IPS DF 19.7 (cell line): ENCODE measurements at regions not wholly inside any gene's neighbourhood (a gene's known extent, or its start where the extent isn't known, plus 50 kb on each side); places are given as distances from the start of the nearest gene placed in this dataset.
A peak's percentile ranks its signal among the peaks of the same experiment; 100 is the strongest.

Experiments used
- DNase-seq: peaks from one replicate; pipeline ENCODE4 v3.0.0-alpha.2; 2013; ENCODE audit warnings: low read depth, low spot score

DNA sequence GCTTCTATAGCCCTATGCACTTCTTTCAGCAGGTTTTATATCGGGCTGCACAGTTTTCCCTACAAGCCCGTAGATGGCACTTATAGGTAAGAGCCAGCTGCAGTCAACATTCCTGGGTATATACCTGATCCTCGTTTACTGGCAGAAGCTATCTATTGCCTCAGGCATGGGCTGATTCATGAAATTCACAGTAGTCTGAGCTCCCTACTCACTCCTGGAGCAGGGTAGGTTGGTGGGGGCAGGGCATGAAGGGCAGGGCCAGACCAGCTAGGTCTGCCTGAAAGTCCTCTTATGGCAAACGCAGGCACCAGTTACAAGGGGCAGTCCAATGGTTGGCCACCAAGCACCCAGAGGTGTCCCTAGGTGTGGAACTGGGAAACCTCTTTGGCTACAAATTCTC lies 345.8 kb downstream of the RPS29 start:
- no peak for DNase-seq

DNA sequence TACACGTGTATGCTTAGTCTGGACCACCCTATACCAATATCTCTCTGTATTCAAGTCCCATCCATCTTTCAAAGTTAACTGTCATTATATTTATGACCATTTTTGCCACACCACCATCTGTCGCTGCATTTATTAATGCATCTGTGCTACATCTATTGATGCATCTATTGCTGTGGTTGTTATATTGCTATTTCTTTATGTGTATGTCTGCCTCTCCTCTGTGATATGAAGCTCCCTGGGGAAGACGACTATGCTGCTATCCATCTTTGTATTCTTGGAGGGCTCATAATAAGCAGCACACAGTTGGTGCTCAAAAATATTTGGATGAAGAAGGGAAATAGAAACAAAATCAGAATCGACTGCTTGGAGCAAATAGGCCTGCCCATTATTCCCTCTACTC lies 357.6 kb downstream of the RPS29 start:
- no peak for DNase-seq

DNA sequence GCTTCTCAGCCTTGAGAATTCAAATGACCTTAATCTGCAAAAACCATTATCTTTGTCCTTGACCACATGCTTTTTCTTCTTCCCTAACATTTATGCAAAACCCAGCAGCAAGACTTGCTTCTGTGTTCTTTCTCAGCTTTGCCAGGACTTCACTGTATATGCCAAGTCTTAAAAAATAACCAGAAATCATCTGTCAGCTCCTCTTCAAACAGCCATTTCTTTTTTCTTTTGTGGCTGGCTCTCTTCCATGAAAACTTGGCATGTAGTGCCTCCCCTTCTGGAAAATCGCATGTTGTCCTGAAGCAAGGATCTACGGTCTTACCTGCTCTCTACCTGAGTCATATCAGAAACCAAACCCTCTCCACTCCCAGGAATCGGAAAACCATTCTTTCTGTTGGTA lies 364.9 kb downstream of the RPS29 start:
- no peak for DNase-seq

DNA sequence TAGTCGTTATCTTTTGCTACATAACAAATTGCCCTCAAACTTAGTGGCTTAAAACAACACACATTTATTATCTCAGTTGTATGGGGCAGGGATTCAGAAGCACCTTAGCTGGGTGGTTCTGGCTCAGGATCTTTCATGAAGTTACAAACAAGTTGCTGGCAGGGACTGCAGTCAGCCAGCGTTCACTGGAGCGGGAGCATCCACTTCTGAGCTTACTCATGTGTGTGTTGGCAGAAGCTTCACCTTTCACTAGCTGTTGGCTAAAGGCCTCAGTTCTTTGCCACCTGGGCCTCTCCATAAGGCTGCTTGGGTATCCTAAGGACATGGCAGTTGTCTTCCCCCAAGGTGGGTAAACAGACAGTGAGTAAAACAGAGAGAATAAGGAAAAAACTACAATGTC lies 365.7 kb downstream of the RPS29 start:
- DNase-seq: no peak

DNA sequence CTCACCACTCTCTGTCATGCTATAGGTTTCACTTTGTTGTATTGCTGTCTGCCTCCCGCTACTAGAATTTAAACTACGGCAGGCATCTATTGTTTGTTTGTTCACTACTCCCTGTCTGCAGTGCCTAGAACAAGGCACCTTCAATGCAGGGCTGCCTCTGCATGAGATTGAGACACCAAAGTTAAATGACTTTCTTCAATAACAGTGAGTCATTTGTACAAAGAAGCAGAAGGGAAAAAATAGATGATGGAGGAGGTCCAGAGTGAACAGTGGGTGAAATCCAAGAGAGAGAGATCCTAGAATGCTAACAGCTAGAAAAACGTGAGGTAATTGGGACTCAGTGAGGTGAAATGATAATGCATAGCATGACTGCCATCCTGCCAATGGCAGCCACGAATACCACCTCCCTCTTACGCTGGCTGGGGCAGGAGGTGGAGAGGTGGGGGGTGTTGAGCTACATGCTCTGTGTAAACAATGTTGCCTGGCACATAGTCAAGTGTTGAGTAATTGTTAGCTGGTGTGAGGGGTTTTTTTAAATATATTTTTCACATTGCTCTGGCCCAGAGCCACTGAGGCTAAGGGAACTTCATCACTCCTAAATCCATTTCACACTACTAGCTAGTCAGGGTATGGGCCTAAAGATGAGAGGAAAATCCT lies 367.6 kb downstream of the RPS29 start:
- no peak for DNase-seq

DNA sequence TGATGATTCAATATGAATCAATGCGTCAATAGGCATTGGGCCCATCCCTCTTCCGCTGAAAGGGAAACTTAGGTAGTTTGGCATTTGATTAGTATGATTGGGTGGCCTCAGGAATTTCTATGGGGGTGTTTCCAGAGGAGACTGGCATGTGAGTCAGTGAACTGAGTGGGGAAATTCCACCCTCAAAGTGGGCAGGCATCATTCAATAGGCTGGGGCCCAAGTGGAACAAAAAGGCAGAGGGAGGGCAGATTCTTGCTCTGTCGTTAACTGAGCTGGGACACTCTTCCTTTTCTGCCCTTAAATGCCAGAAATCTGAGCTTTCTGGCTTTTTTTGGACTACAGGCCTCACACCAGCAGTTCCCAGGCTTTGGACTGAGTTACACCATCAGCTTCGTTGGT lies 373.5 kb downstream of the RPS29 start:
- no peak for DNase-seq

DNA sequence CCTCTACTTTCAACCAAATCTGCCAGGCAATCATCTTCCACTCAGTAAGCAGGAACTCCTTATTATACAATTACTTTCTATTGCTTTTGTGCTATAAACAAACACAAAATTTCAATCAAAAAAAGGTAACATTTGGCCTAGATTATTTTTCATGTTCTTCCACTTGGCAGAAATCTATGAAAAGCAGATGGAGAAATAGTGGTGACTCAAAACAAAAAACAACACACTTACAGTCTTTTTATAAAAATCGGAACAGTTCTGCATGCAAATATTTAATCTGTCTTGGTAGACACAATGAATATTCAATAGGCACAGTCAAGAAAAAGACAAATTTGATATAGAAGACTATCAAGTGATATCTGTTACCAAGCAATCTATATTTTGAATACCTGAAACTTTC lies 376.8 kb downstream of the RPS29 start:
- DNase-seq: no peak

DNA sequence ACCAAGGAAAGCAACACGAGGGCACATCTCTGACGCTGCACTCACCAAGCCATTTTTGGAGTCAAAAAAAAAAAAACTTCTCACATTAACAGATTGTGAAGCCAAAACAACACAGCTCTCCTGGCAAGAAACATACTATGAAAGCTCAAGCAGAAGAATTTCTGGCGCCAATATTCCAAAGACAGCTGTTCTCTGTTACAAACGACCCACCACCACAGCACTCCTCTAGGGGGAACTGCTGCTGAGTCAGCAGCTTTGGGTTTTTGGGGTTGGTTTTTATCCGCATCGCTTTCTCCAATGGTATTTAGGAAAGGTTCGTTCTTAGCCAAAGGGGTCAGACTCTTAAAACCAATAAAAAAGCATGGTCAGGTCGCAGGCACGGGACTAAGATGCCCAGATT lies 379.4 kb downstream of the RPS29 start:
- DNase-seq: no peak

DNA sequence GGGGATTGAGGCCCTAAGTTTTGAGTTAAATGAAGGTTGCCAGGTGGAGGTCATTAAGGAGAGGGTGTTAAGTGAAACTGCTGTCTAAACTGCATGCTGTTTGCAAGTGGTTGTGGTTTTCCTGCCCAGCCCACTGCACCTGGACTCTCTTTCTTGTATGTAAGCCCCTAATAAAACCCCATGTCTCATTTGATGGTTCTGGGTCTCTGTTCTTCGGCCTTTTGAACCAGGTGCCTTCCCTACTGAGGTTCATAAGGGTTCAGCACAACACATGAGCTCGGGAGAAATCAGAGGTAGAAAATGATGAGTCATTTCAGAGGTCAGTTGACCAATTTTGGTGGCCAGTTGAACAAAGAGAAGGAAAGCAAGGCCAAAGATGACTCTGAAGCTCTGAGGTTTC lies 382.5 kb downstream of the RPS29 start:
- DNase-seq: no peak

DNA sequence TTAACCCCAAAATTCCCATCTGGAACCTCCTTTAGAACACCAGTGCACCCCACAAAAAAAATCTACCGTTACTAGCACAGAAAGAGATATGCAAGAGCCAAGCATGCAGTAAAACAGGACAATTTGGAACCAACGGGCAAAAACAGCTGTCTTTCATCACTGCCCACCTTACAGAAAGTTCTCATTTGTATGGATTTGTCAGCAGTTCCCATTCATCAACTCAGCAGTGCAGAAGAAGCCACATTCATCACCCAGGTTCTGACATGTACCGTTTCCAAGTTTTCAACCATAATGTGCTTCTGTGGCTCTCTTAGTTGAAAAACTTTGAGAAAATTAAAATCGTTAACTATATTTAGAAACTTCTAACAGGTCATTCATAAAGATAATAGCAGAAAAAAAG lies 387.0 kb downstream of the RPS29 start:
- no peak for DNase-seq

DNA sequence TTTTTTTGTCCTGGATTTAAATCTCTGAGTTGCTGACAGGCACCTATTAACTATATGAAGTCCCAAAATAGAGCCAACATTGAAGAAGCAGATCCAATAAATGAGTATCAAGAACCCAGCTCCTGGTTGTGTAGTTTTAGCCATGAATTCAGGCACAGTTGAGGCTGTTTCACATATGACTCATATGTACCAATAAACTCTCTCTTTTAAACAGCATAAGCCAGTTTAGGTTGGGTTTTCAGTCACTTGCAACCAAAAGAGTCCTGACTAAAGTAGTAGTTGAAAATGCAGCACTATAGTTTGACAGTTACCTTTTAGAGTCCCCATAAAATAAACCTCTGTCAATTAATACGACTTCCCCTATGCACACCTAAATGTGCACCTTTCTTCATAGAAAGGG lies 389.9 kb downstream of the RPS29 start:
- DNase-seq: no peak

DNA sequence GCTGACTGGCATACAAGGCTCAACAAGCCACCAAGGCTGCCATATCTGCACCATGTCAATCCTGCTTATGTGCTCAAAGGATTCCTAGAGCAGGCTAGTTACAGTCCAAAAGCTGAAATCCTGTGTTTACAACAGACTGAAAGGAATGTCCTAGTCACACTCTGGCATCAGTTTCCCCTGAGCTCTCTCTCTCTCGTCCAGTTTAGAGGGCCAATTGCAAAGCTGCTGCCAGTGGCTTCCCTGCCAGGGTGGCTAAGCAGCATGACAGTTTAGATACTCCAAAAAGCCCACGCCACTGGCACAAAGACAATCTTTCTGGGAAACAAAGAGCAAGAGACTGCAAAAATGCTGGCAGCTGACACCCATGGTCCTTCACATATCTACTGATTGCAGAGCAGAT lies 392.1 kb downstream of the RPS29 start:
- no peak for DNase-seq

DNA sequence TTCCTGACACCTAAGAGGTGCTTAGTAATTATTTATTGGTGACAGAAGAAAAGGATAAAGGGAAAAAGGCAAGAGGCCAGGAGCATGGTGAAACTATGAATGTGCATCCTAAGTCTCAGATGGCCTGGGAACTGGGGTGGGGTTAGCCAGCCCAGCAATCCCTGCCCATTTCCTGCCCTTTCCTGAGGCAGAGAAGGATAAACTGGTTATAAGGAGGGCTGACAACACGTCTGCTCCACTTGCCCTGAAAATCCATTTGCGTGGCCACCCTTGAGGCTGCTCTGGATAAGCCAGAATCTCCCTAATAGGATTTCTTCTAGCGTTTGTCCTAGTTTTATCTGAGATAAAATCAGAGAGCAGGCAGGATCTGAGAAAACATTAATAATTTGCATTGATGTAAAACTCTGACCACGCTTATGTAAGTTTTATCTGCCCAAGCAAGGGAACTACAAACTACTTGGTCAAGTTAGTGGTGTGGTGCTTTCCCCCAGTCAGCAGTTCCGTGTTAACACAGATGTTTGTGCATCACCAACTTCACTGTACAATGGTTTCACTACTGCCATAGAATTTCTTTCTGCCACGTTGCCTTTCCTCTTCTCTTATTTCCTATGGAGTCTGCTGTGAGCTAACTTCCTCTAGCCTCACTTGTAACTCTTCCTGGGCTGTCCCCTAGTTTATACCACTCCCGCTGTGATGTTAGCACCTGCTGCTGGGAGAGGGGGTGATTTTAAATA lies 392.7 kb downstream of the RPS29 start:
- no peak for DNase-seq

DNA sequence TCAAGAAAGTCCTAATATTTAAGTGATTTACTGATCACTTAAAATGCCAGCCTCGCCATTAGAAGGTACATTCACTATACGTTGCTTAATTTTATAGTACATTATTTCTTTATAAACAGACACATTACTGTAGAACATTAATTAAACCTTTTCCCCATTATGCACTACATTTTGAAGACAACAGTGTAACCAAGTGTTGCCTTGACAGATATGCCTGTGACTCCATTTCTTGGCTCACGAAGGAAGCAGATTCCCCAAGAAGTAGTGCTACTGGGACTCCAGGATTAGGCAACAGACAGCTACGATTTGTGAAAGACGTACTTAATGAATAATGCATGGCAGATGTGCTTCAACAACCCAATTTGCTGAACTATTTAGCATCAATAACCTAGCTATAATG lies 394.8 kb downstream of the RPS29 start:
- no peak for DNase-seq

DNA sequence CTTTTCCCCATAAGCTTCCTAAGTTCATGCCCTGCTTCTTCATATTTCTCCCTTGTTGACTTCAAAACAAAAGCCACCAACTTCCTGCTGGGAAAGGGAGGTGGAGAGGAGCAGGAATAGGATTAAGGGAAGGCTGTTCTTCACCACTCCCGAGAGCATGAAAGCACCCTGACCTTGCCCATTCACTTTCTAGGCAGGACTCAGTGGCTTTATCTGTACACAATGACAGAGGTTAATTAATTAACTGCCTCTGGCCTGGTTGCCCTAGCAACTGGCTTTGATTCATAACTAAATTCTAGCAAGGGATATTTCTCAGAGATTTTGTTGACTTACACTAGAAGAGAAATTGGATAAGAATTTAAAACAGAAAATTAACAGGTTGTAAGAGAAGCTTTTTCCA lies 396.8 kb downstream of the RPS29 start:
- DNase-seq: no peak

DNA sequence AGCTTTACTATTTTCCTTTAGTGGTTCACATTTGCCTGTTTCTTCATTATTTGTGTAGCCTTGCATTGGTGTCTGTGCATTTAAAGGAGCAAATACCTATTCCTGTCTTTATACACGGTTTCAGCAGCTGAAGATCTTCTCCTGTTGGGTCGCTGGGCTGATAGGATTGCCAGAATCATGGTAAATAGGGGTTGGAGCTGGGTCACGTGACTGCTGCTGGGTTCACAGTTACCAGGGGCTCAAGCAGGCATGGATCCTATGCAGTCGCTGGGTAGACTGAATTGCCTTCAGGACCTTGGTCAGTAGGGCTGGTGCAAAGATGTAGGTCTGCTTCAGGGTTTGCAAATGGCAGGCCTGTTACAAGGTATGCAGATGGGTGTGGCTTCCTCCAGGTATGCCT lies 398.4 kb downstream of the RPS29 start:
- no peak for DNase-seq

DNA sequence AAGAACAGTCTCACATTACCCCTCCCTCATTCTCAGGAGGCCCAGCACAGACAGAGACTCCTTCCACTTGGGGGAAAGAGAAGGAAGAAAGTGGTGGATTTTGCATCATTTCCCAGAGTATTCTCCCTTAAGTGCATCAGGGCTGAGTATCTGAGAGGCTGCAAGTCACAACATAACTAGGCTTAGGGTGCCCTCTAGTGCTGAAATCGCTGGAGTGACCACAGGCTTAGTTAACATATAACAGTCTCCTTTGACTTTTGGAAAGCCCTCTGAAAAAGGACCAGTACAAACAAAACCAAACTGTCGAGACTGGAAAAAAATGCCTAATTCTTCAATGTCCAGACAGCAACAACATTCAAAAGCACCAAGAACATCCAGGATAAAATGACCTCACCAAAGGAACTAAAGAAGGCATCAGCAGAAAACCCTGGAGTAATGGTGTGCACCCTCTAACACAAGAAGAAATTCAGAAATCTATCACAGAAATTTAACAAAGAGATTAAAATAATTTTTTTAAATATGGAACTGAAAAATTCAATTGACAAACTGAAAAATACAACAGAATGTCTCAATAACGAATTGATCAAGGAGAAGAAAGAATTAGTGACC lies 412.3 kb downstream of the RPS29 start:
- peak; percentile 47 for DNase-seq

DNA sequence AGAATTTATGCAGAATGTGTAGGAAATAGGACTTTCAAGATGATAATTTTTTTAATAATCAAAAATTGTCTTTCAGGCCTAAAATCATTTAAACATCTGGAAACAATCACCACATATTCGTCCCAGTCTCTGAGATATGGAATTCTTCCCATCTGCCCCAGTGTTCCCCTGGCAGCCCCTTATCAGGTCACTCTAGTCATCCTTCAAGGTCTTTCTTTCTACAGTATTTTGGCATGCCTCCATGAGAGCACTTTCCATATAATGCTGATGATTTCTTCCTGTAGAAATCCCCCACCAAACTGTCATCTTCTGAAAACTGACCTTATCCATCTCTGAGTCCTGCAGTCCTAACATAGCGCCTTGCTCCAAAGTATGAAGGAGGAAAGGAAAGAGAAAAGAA lies 422.1 kb downstream of the RPS29 start:
- no peak for DNase-seq

DNA sequence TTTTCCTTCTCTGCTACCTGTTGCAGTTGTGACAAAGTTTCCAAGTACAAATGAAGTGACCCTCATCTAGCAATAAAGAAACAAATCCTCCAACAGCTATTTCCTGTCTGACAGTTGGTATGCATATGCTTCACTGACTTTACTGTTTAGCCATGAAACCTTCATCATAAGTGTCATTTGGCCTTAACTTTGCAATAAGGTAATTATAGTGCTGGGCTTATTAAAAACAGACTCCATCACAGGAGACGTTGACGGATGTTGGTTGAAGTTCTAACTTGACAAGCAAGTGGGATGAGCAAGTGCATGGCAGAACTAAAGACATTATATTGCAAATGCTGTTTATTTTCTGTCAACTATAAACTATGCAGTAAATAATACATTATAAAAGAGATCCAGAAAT lies 425.2 kb downstream of the RPS29 start:
- no peak for DNase-seq

DNA sequence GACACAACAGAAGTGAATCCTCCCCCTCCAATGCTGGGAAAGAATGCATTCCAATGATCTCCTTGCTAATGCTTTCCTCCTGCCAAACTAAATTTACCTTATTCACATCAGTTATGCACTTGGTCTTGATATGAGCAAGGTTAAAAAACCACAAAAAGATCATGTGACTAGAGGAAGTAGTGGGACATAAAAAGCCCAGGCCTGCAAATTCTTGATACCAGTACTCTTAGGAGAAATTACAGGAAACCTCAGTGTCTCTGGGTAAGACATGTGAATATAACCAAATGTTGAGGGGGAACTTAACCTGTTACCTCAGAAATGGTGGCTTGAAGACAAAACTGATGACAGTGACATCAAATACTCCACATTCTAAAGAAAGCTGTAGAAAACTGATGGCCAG lies 427.1 kb downstream of the RPS29 start:
- no peak for DNase-seq

DNA sequence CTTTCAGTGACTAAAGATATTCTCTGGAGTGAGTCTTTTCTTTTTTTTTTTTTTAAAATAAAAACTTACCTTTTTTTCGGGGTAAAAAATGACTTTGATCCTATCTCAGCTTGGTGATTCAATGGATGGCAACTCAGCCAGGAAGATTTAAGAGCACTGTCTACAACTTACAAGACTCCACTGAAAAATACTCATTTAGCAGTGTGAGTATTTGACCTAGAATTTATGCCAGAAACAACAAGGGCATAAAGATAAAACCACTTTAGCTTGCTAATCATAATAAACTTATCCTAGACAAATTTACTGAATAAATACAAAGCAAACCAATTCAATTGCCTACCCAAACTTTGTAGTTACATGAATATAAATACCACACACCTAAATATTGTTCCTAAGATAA lies 446.6 kb downstream of the RPS29 start:
- DNase-seq: no peak

DNA sequence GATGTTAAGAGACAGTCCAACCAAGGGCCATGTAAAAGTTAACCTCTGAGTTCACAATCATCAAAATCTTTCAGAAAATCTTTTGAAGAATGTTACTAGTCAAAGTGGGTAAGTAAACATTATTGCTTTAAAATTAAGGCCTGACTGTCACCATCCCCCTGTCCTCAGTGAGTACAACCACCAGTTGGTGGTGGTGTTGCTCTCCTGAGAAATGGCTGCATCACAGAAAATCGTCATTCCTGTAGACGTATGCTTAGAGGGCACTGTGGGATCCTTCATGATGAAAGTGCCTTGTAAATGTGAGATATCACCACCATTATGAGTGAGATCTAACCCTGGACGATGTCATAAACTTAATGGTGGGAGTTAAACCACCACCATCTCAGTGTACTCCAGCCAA lies 451.2 kb downstream of the RPS29 start:
- no peak for DNase-seq

DNA sequence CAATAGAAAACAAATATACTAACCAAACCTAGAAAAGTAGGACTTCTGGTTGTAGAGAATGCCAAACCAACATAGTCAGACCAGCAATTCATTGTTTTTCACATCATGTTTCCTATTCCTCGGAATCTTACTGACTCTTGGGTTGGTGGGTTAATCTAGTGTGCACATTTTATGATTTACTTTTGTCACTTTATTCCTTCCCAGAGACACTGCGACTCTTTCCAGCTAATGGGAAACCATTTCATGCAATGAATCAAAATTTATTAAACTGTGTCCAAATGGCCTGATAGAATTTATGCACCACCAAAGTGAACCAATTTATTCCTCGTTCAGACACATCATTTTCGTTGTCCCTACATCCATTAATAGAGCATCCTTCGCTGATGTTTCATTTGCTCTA lies 464.9 kb downstream of the RPS29 start:
- no peak for DNase-seq
